ENCODE measurements at regions not wholly inside any gene's neighbourhood (a gene's known extent, or its start where the extent isn't known, plus 50 kb on each side); places are given as distances from the start of the nearest gene placed in this dataset.

GRCh38 chr2:42871372-42871771 lies 79.0 kb upstream of the HAAO start:
- DNase-seq (ENCODE audit: low read depth) = no peak

- no peak for DNase-seq (ENCODE audit: low read depth)
Measured at GRCh38 chr2:42868874-42869273, 76.5 kb upstream of the HAAO start.

- DNase-seq (ENCODE audit: low read depth) = no peak
Measured at GRCh38 chr2:42868096-42868495, 75.7 kb upstream of the HAAO start.

GRCh38 chr2:42867093-42868065 lies 75.0 kb upstream of the HAAO start:
- DNase-seq (ENCODE audit: low read depth) = no peak

GRCh38 chr2:42865884-42866881 lies 73.8 kb upstream of the HAAO start:
- no peak for DNase-seq (ENCODE audit: low read depth)

GRCh38 chr2:42864641-42865280 lies 72.4 kb upstream of the HAAO start:
- DNase-seq (ENCODE audit: low read depth) = no peak

- DNase-seq (ENCODE audit: low read depth) = no peak
Measured at GRCh38 chr2:42864222-42864621, 71.8 kb upstream of the HAAO start.

- DNase-seq (ENCODE audit: low read depth) = no peak
Measured at GRCh38 chr2:42863751-42864150, 71.4 kb upstream of the HAAO start.

GRCh38 chr2:42863320-42863719 lies 70.9 kb upstream of the HAAO start:
- DNase-seq (ENCODE audit: low read depth) = no peak

- no peak for DNase-seq (ENCODE audit: low read depth)
Measured at GRCh38 chr2:42862669-42863185, 70.3 kb upstream of the HAAO start.

GRCh38 chr2:42861321-42861720 lies 68.9 kb upstream of the HAAO start:
- DNase-seq (ENCODE audit: low read depth) = no peak

GRCh38 chr2:42860319-42861094 lies 68.1 kb upstream of the HAAO start:
- DNase-seq (ENCODE audit: low read depth) = no peak

GRCh38 chr2:42859791-42860190 lies 67.4 kb upstream of the HAAO start:
- no peak for DNase-seq (ENCODE audit: low read depth)

GRCh38 chr2:42859006-42859552 lies 66.7 kb upstream of the HAAO start:
- peak; percentile 51 for DNase-seq (ENCODE audit: low read depth)

GRCh38 chr2:42858140-42859005 lies 66.0 kb upstream of the HAAO start:
- no peak for DNase-seq (ENCODE audit: low read depth)

- no peak for DNase-seq (ENCODE audit: low read depth)
Measured at GRCh38 chr2:42856891-42857632, 64.7 kb upstream of the HAAO start.

- no peak for DNase-seq (ENCODE audit: low read depth)
Measured at GRCh38 chr2:42856106-42856860, 63.9 kb upstream of the HAAO start.

GRCh38 chr2:42855221-42855970 lies 63.0 kb upstream of the HAAO start:
- DNase-seq (ENCODE audit: low read depth) = no peak
